Karpas-422 (cell line): ENCODE measurements at regions not wholly inside any gene's neighbourhood (a gene's known extent, or its start where the extent isn't known, plus 50 kb on each side); places are given as distances from the start of the nearest gene placed in this dataset.

ENCODE experiments used
- DNase-seq: peaks from one replicate; pipeline ENCODE4 v3.0.0-alpha.2; 2015
- H2AFZ ChIP-seq: fragments of 200-600 bp; sonication (generic); 2 replicates; pipeline ENCODE4 v1.6.1; 2014; ENCODE audit warnings: antibody characterized with exemption, low read length, mixed read lengths
- H3K27ac ChIP-seq: fragments of 200-600 bp; sonication (generic); 2 replicates; pipeline ENCODE4 v1.5.1; 2014; ENCODE audit warnings: mild to moderate bottlenecking, low read length, moderate library complexity
- H3K27me3 ChIP-seq: fragments of 200-600 bp; sonication (generic); 2 replicates; pipeline ENCODE4 v1.6.1; 2014; ENCODE audit warnings: low read length, mixed read lengths
- H3K36me3 ChIP-seq: fragments of 200-600 bp; sonication (generic); 2 replicates; pipeline ENCODE4 v1.6.1; 2014; ENCODE audit warnings: low read length, mixed read lengths; ENCODE audit not compliant: insufficient read depth
- H3K4me1 ChIP-seq: fragments of 200-600 bp; sonication (generic); 2 replicates; pipeline ENCODE4 v1.6.1; 2014; ENCODE audit warnings: mild to moderate bottlenecking, low read length, mixed read lengths
- H3K4me2 ChIP-seq: fragments of 200-600 bp; sonication (generic); 2 replicates; pipeline ENCODE4 v1.6.1; 2014; ENCODE audit warnings: low read length, low read depth, mild to moderate bottlenecking; ENCODE audit not compliant: poor library complexity, severe bottlenecking
- H3K4me3 ChIP-seq: fragments of 200-600 bp; sonication (generic); 2 replicates; pipeline ENCODE4 v1.5.1; 2014; ENCODE audit warnings: mild to moderate bottlenecking, antibody characterized with exemption, low read length, mixed read lengths
- H3K79me2 ChIP-seq: fragments of 200-600 bp; sonication (generic); 2 replicates; pipeline ENCODE4 v1.6.1; 2014; ENCODE audit warnings: mild to moderate bottlenecking, low read length, mixed read lengths
- H3K9ac ChIP-seq: fragments of 200-600 bp; sonication (generic); 2 replicates; pipeline ENCODE4 v1.6.0; 2014; ENCODE audit warnings: low read length
- H3K9me2 ChIP-seq: fragments of 200-600 bp; sonication (generic), shearing (Covaris generic); replicated peaks from 2 replicates; pipeline ENCODE4 v1.6.0; 2014; ENCODE audit warnings: mild to moderate bottlenecking, low read length, moderate library complexity; ENCODE audit not compliant: insufficient read depth
- H3K9me3 ChIP-seq: fragments of 300-700, 200-600 bp; sonication (generic); 2 replicates; pipeline ENCODE4 v1.6.1; 2014; ENCODE audit warnings: low read length, mixed read lengths
- H4K20me1 ChIP-seq: fragments of 200-600 bp; sonication (generic); 2 replicates; pipeline ENCODE4 v1.6.1; 2014; ENCODE audit warnings: mild to moderate bottlenecking, antibody characterized with exemption, low read length, low read depth; ENCODE audit not compliant: insufficient read depth

GRCh38 chr4:19254486-19254885, 997.2 kb upstream of the SLIT2 start:
- Histone ChIP-seq H3K4me3 (no peak overlapping the region), H3K36me3 (no peaks in the 10 kb centered on the region), H2AFZ (no peak overlapping the region), H3K27me3 (no peaks in the 10 kb centered on the region), H4K20me1 (no peaks in the 10 kb centered on the region), H3K27ac (no peak overlapping the region), H3K79me2 (no peaks in the 10 kb centered on the region), H3K4me2 (no peak overlapping the region), H3K9me3 (peaks cover 25% of the 10 kb centered on the region), H3K4me1 (no peaks in the 10 kb centered on the region), H3K9me2 (no peaks in the 10 kb centered on the region), H3K9ac (no peak overlapping the region)
- DNase-seq: no peak

GRCh38 chr4:19248023-19248422, 1003.7 kb upstream of the SLIT2 start:
- Histone ChIP-seq H3K4me3 (no peak overlapping the region), H3K9me2 (no peaks in the 10 kb centered on the region)

GRCh38 chr4:19241895-19242294, 1009.8 kb upstream of the SLIT2 start:
- Histone ChIP-seq H3K36me3 (no peaks in the 10 kb centered on the region), H3K4me2 (no peak overlapping the region), H3K9ac (no peak overlapping the region), H3K4me3 (no peak overlapping the region), H2AFZ (no peak overlapping the region), H3K27me3 (no peaks in the 10 kb centered on the region), H3K27ac (no peak overlapping the region), H3K79me2 (no peaks in the 10 kb centered on the region), H3K9me3 (peaks cover 16% of the 10 kb centered on the region), H3K9me2 (no peaks in the 10 kb centered on the region), H4K20me1 (no peaks in the 10 kb centered on the region), H3K4me1 (no peaks in the 10 kb centered on the region)
- no peak for DNase-seq

More at GRCh38 chr4:19248023-19248422, 1003.7 kb upstream of the SLIT2 start:
- no peaks in the 10 kb centered on the region for H3K4me1 ChIP-seq
- no peaks in the 10 kb centered on the region for H3K36me3 ChIP-seq
- no peaks in the 10 kb centered on the region for H3K27me3 ChIP-seq
- H4K20me1 ChIP-seq: no peaks in the 10 kb centered on the region
- peaks cover 9% of the 10 kb centered on the region for H3K9me3 ChIP-seq
- H3K4me2 ChIP-seq: no peak overlapping the region
- no peaks in the 10 kb centered on the region for H3K79me2 ChIP-seq
- no peak overlapping the region for H3K9ac ChIP-seq
- H3K27ac ChIP-seq: no peak overlapping the region
- H2AFZ ChIP-seq: no peak overlapping the region
- no peak for DNase-seq

GRCh38 chr4:19239565-19239964, 1012.1 kb upstream of the SLIT2 start:
- Histone ChIP-seq H3K27ac (no peak overlapping the region), H3K36me3 (no peaks in the 10 kb centered on the region), H3K9ac (no peak overlapping the region), H3K79me2 (no peaks in the 10 kb centered on the region), H3K9me3 (peaks cover 16% of the 10 kb centered on the region), H3K4me1 (no peaks in the 10 kb centered on the region), H4K20me1 (no peaks in the 10 kb centered on the region), H3K4me3 (no peak overlapping the region), H3K27me3 (no peaks in the 10 kb centered on the region), H3K4me2 (no peak overlapping the region), H2AFZ (no peak overlapping the region), H3K9me2 (no peaks in the 10 kb centered on the region)
- DNase-seq: no peak

- Histone ChIP-seq H3K9ac (no peak overlapping the region), H3K4me2 (no peak overlapping the region), H4K20me1 (no peaks in the 10 kb centered on the region), H3K4me1 (no peaks in the 10 kb centered on the region), H3K27ac (no peak overlapping the region), H3K4me3 (no peak overlapping the region), H3K9me2 (no peaks in the 10 kb centered on the region), H3K9me3 (peaks cover 17% of the 10 kb centered on the region), H3K27me3 (no peaks in the 10 kb centered on the region), H3K79me2 (no peaks in the 10 kb centered on the region), H2AFZ (no peak overlapping the region), H3K36me3 (no peaks in the 10 kb centered on the region)
- no peak for DNase-seq
Measured at GRCh38 chr4:19236473-19236872, 1015.2 kb upstream of the SLIT2 start.

- no peak overlapping the region for H3K9ac ChIP-seq
- no peaks in the 10 kb centered on the region for H3K79me2 ChIP-seq
- no peaks in the 10 kb centered on the region for H3K27me3 ChIP-seq
- peaks cover 9% of the 10 kb centered on the region; the same call in 1 of the 2 replicates for H3K9me3 ChIP-seq
- no peaks in the 10 kb centered on the region for H3K4me1 ChIP-seq
- H3K4me2 ChIP-seq: no peak overlapping the region
- no peak overlapping the region for H3K27ac ChIP-seq
- H3K36me3 ChIP-seq: no peaks in the 10 kb centered on the region
- H4K20me1 ChIP-seq: no peaks in the 10 kb centered on the region
- H3K9me2 ChIP-seq: no peaks in the 10 kb centered on the region
- no peak for DNase-seq
- H3K4me3 ChIP-seq: no peak overlapping the region
- no peak overlapping the region for H2AFZ ChIP-seq
Measured at GRCh38 chr4:19230906-19231545, 1020.7 kb upstream of the SLIT2 start.

- no peaks in the 10 kb centered on the region for H3K79me2 ChIP-seq
- no peak overlapping the region for H2AFZ ChIP-seq
- H4K20me1 ChIP-seq: no peaks in the 10 kb centered on the region
- H3K9me2 ChIP-seq: no peaks in the 10 kb centered on the region
- no peak for DNase-seq
- no peak overlapping the region for H3K4me3 ChIP-seq
- no peak overlapping the region for H3K4me2 ChIP-seq
- H3K27ac ChIP-seq: no peak overlapping the region
- H3K27me3 ChIP-seq: no peaks in the 10 kb centered on the region
- no peaks in the 10 kb centered on the region for H3K4me1 ChIP-seq
- no peak overlapping the region for H3K9ac ChIP-seq
- no peaks in the 10 kb centered on the region for H3K36me3 ChIP-seq
- no peaks in the 10 kb centered on the region; the same call in 1 of the 2 replicates for H3K9me3 ChIP-seq
Measured at GRCh38 chr4:19227701-19228100, 1024.0 kb upstream of the SLIT2 start.

GRCh38 chr4:19224820-19225219, 1026.9 kb upstream of the SLIT2 start:
- no peaks in the 10 kb centered on the region for H3K27me3 ChIP-seq
- no peaks in the 10 kb centered on the region for H4K20me1 ChIP-seq
- H3K27ac ChIP-seq: no peak overlapping the region
- H3K9me3 ChIP-seq: peaks cover 3% of the 10 kb centered on the region; the same call in 1 of the 2 replicates
- no peaks in the 10 kb centered on the region for H3K4me1 ChIP-seq
- H3K36me3 ChIP-seq: no peaks in the 10 kb centered on the region
- H3K4me2 ChIP-seq: no peak overlapping the region
- no peaks in the 10 kb centered on the region for H3K79me2 ChIP-seq
- H3K9me2 ChIP-seq: no peaks in the 10 kb centered on the region
- H2AFZ ChIP-seq: no peak overlapping the region
- no peak overlapping the region for H3K9ac ChIP-seq
- H3K4me3 ChIP-seq: no peak overlapping the region
- DNase-seq: peak; percentile 69
